ENCODE measurements at regions not wholly inside any gene's neighbourhood (a gene's known extent, or its start where the extent isn't known, plus 50 kb on each side); places are given as distances from the start of the nearest gene placed in this dataset.

DNA sequence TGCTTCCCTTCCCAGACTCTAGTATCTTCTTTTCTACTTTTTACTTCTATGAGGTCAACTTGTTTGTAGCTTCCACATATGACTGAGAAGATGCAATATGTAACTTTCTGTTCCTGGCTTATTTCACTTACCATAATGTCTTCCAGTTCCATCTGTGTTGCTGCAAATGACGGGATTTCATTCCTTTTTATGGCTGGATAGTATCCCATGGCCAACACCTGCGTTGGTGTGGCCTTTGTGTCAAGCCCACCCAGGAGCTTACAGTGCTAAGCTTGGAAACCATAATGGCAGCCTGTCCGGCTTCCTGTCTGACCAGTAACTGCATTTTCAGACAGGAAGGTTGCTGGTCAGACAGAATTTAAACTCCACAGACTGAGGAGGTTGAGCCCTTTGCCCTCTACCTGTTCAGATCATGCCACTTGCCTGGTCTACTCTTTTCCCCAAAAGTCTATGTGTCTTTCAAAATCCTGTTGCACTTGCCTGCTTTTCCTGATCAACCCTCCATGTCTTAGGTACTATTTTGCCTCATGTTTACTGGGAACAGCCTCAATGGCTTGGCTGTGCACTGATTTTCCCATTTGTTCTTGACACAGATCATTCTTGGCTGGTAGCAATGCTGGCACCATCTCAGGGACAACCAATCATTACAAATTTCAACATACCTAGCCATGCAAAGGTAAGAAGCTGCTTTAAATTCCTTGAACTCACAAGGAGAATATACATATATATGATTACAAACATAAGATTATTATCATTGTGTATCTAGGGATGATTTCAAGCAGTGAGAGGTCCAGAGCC lies 114.3 kb upstream of the PLEKHG1 start:
- Histone ChIP-seq H3K27me3 (no peaks in the 10 kb centered on the region), H3K4me3 (no peak overlapping the region), H3K4me1 (peaks cover 11% of the 10 kb centered on the region), H3K27ac (no peak overlapping the region), H3K9me3 (no peaks in the 10 kb centered on the region), H3K36me3 (no peaks in the 10 kb centered on the region)
- 72% methylated on average over 3 of the region's 3 CpGs for WGBS
- DNase-seq (ENCODE audit: low spot score in 2 of 2) = no peak
- TF ChIP-seq, protein P1, sequence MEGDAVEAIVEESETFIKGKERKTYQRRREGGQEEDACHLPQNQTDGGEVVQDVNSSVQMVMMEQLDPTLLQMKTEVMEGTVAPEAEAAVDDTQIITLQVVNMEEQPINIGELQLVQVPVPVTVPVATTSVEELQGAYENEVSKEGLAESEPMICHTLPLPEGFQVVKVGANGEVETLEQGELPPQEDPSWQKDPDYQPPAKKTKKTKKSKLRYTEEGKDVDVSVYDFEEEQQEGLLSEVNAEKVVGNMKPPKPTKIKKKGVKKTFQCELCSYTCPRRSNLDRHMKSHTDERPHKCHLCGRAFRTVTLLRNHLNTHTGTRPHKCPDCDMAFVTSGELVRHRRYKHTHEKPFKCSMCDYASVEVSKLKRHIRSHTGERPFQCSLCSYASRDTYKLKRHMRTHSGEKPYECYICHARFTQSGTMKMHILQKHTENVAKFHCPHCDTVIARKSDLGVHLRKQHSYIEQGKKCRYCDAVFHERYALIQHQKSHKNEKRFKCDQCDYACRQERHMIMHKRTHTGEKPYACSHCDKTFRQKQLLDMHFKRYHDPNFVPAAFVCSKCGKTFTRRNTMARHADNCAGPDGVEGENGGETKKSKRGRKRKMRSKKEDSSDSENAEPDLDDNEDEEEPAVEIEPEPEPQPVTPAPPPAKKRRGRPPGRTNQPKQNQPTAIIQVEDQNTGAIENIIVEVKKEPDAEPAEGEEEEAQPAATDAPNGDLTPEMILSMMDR (IDR thresholded peaks at IDR 0.05) = no peak
- TF ChIP-seq POLR2A (IDR thresholded peaks at IDR 0.05) = no peak
- no peak for TF ChIP-seq EP300 (IDR thresholded peaks at IDR 0.05)
- TF ChIP-seq POLR2AphosphoS5 (IDR thresholded peaks at IDR 0.05) = no peak

DNA sequence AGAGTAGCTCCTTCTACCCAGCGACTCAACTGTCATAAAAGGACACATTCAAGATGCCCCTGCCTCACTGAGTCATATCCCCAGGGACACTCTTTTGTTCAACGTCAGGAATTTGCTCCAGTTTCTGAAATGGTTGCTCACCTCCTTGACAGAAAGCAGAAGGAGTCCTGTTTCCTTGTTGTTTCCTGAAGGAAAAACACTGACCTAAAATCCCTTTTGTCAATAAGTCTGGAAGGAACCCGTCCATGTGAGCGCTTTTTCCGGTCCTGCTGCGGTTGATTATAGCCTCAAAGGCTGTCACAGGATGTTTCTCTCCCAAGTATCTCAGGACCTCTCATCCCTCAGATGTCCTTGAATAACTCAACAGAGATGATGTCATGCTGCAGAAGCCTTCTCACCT lies 113.6 kb upstream of the PLEKHG1 start:
- Histone ChIP-seq H3K36me3 (no peaks in the 10 kb centered on the region), H3K9me3 (no peaks in the 10 kb centered on the region), H3K27ac (no peak overlapping the region), H3K27me3 (no peaks in the 10 kb centered on the region), H3K4me3 (no peak overlapping the region), H3K4me1 (peaks cover 11% of the 10 kb centered on the region)
- TF ChIP-seq, protein P1 (IDR thresholded peaks at IDR 0.05) = no peak
- no peak for TF ChIP-seq EP300 (IDR thresholded peaks at IDR 0.05)
- TF ChIP-seq POLR2A (IDR thresholded peaks at IDR 0.05) = no peak
- no peak for TF ChIP-seq POLR2AphosphoS5 (IDR thresholded peaks at IDR 0.05)
- DNase-seq (ENCODE audit: low spot score in 2 of 2) = no peak
- WGBS = 69% methylated on average over 6 of the region's 6 CpGs

DNA sequence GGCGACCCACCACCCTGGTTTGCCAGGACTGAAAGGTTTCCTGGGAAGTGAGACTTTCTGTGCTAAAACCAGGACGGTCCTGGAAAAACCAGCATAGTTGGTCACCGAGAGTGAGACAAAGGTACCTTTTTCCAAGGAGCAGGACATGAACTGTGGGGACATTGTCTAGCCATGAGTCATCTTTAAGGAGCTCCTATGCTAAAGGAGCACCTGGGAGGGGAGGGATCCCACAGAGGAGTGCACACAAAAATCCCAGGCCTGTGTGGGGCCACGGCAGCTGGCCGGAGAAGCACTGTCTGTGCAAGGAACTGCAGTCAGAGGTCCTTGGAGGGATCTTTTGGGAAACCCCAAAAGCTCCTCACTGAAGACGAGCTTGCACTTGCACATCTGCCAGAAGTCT lies 109.1 kb upstream of the PLEKHG1 start:
- Histone ChIP-seq H3K4me3 (no peak overlapping the region), H3K27me3 (no peaks in the 10 kb centered on the region), H3K27ac (no peak overlapping the region), H3K9me3 (no peaks in the 10 kb centered on the region), H3K36me3 (no peaks in the 10 kb centered on the region), H3K4me1 (peaks cover 13% of the 10 kb centered on the region)
- 65% methylated on average over 2 of the region's 6 CpGs for WGBS
- no peak for DNase-seq (ENCODE audit: low spot score in 2 of 2)
- TF ChIP-seq POLR2AphosphoS5 (IDR thresholded peaks at IDR 0.05) (no peak), POLR2A (IDR thresholded peaks at IDR 0.05) (no peak), EP300 (IDR thresholded peaks at IDR 0.05) (no peak)
- TF ChIP-seq, protein P1 (IDR thresholded peaks at IDR 0.05) = no peak

DNA sequence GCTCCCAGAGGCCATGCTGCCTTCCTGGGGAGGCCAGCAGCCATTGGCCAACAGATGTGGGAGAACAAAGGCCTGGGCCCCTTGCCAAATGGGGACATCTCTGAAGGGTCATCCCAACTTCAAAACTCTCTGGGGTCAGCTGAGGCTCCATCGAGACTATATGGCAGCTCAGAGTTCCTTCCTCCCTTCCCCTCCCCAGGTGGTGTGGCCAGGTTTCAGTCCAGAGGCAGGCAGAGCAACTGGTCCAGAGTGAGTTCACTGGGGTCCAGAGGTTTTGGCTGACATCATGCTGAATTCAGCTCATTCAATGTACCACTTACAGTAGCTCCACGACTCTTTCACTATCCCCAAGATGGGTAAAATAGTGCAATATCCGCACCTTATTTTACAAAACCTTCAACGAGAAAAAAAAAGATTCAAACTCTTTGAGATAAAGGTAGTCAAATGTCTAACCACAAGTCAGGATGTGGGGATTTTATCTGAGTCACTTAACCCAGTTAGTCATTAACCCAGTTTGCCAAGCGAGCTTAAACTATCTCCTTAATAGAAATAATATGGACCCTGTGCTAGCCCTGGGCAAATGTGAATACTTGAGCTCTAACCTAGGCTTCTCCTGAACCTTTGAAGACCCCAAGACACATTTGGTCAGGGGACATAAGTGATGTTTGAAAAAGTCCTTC lies 108.4 kb upstream of the PLEKHG1 start:
- peaks cover 6% of the 10 kb centered on the region for H3K4me1 ChIP-seq
- no peak overlapping the region for H3K4me3 ChIP-seq
- no peaks in the 10 kb centered on the region for H3K36me3 ChIP-seq
- no peaks in the 10 kb centered on the region for H3K9me3 ChIP-seq
- 77% methylated on average over 5 of the region's 5 CpGs for WGBS
- no peak overlapping the region for H3K27ac ChIP-seq
- no peaks in the 10 kb centered on the region for H3K27me3 ChIP-seq
- no peak for DNase-seq (ENCODE audit: low spot score in 2 of 2)
- no peak for TF ChIP-seq POLR2A (IDR thresholded peaks at IDR 0.05)
- TF ChIP-seq, protein P1 (IDR thresholded peaks at IDR 0.05) = no peak
- no peak for TF ChIP-seq EP300 (IDR thresholded peaks at IDR 0.05)
- no peak for TF ChIP-seq POLR2AphosphoS5 (IDR thresholded peaks at IDR 0.05)

DNA sequence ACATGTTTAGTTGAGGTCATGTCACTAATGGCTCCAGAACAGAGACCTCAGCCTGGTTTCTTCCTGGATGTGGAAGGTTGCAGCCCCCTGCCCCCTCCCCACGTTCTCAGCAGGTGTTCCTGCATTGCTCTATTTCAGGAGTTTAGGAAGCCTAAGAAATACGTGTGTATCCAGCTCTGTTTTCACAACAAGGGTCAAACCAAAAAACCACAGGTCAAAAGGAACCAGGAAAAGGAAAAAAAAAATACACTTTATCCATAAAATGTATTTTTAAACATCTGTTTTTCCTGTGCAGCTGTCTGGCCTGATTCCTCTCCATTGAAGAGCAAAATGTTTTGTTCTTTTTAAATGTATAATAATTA lies 107.9 kb upstream of the PLEKHG1 start:
- H3K4me3 ChIP-seq = no peak overlapping the region
- no peak for DNase-seq (ENCODE audit: low spot score in 2 of 2)
- H3K27me3 ChIP-seq = no peaks in the 10 kb centered on the region
- H3K9me3 ChIP-seq = no peaks in the 10 kb centered on the region
- peaks cover 6% of the 10 kb centered on the region for H3K4me1 ChIP-seq
- H3K27ac ChIP-seq = no peak overlapping the region
- H3K36me3 ChIP-seq = no peaks in the 10 kb centered on the region
- TF ChIP-seq POLR2A (IDR thresholded peaks at IDR 0.05) (no peak), EP300 (IDR thresholded peaks at IDR 0.05) (no peak), POLR2AphosphoS5 (IDR thresholded peaks at IDR 0.05) (no peak)
- TF ChIP-seq, protein P1 (IDR thresholded peaks at IDR 0.05) = no peak
- 65% methylated on average over 2 of the region's 2 CpGs for WGBS

Data from suprapubic skin (tissue), 4 donors.